GM19467 (cell line): ENCODE measurements at regions not wholly inside any gene's neighbourhood (a gene's known extent, or its start where the extent isn't known, plus 50 kb on each side); places are given as distances from the start of the nearest gene placed in this dataset.

Experiments used
- ATAC-seq: cut with Tn5 transposase; IDR thresholded peaks from one replicate; pipeline ENCODE4 v1.9.1; 2021; ENCODE audit warnings: mild to moderate bottlenecking, moderate library complexity; ENCODE audit not compliant: unreplicated experiment

- no peak for ATAC-seq
Observed at GRCh38 chr10:2296179-2296891, 559.0 kb upstream of the ADARB2 start.

- ATAC-seq: no peak
Observed at GRCh38 chr10:2294739-2295138, 557.4 kb upstream of the ADARB2 start.

GRCh38 chr10:2284071-2284470 is 546.7 kb upstream of the ADARB2 start:
- ATAC-seq: no peak

- no peak for ATAC-seq
Observed at GRCh38 chr10:2282202-2282601, 544.9 kb upstream of the ADARB2 start.

- ATAC-seq: no peak
Observed at GRCh38 chr10:2280713-2281300, 543.5 kb upstream of the ADARB2 start.

GRCh38 chr10:2279711-2280110 is 542.4 kb upstream of the ADARB2 start:
- no peak for ATAC-seq

- no peak for ATAC-seq
Observed at GRCh38 chr10:2278363-2278762, 541.0 kb upstream of the ADARB2 start.

- no peak for ATAC-seq
Observed at GRCh38 chr10:2263561-2263960, 526.2 kb upstream of the ADARB2 start.

GRCh38 chr10:2262878-2263277 is 525.6 kb upstream of the ADARB2 start:
- no peak for ATAC-seq

- ATAC-seq: no peak
Observed at GRCh38 chr10:2262333-2262732, 525.0 kb upstream of the ADARB2 start.

GRCh38 chr10:2256241-2256640 is 518.9 kb upstream of the ADARB2 start:
- ATAC-seq: no peak

GRCh38 chr10:2252096-2252495 is 514.8 kb upstream of the ADARB2 start:
- no peak for ATAC-seq

- no peak for ATAC-seq
Observed at GRCh38 chr10:2251631-2252030, 514.3 kb upstream of the ADARB2 start.

GRCh38 chr10:2246747-2247146 is 509.4 kb upstream of the ADARB2 start:
- ATAC-seq: no peak

- ATAC-seq: no peak
Observed at GRCh38 chr10:2245580-2245979, 508.3 kb upstream of the ADARB2 start.

GRCh38 chr10:2244471-2244870 is 507.1 kb upstream of the ADARB2 start:
- ATAC-seq: no peak

GRCh38 chr10:2236876-2237275 is 499.6 kb upstream of the ADARB2 start:
- no peak for ATAC-seq

- no peak for ATAC-seq
Observed at GRCh38 chr10:2232479-2232878, 495.2 kb upstream of the ADARB2 start.

- no peak for ATAC-seq
Observed at GRCh38 chr10:2230478-2230877, 493.2 kb upstream of the ADARB2 start.

- no peak for ATAC-seq
Observed at GRCh38 chr10:2228320-2228901, 491.1 kb upstream of the ADARB2 start.

GRCh38 chr10:2225609-2226008 is 488.3 kb upstream of the ADARB2 start:
- no peak for ATAC-seq

- ATAC-seq: no peak
Observed at GRCh38 chr10:2223548-2224320, 486.4 kb upstream of the ADARB2 start.
